SK-N-MC (cell line): ENCODE measurements at regions not wholly inside any gene's neighbourhood (a gene's known extent, or its start where the extent isn't known, plus 50 kb on each side); places are given as distances from the start of the nearest gene placed in this dataset.

Experiments used
- EZH2 ChIP-seq: fragments of 200-600 bp; sonication (generic); IDR thresholded peaks from one replicate; pipeline ENCODE4 v1.6.1; 2017; ENCODE audit warnings: antibody characterized with exemption
- FOXP2 ChIP-seq: optimal IDR thresholded peaks from 2 replicates; pipeline ENCODE3; 2011; ENCODE audit warnings: mild to moderate bottlenecking, moderate library complexity; ENCODE audit not compliant: insufficient read depth; ENCODE audit errors: extremely low read length, control extremely low read depth
- POLR2AphosphoS5 ChIP-seq: IDR thresholded peaks from 2 replicates; pipeline ENCODE4 v1.6.1; 2012; ENCODE audit warnings: mild to moderate bottlenecking, low read depth, low read length, borderline replicate concordance

GRCh38 chr11:23585416-23586104 lies 725.3 kb upstream of the CCDC179 start:
- TF ChIP-seq POLR2AphosphoS5, result no peak
- no peak for TF ChIP-seq EZH2
- no peak for TF ChIP-seq FOXP2
